Ramos (cell line): ENCODE measurements at regions not wholly inside any gene's neighbourhood (a gene's known extent, or its start where the extent isn't known, plus 50 kb on each side); places are given as distances from the start of the nearest gene placed in this dataset.
"Not testable (repeated sequence)": the region's sequence is repeated elsewhere in the genome, so short reads cannot be mapped to it uniquely, and the experiment has no call there.

Experiments
- in situ Hi-C: fragments of 300-500 bp; cut with MboI; formaldehyde crosslinking; loops from one replicate; pipeline ENCODE4 v1.14.3; 2022; ENCODE audit warnings: low sequenced_read_pairs; ENCODE audit not compliant: unreplicated experiment

DNA sequence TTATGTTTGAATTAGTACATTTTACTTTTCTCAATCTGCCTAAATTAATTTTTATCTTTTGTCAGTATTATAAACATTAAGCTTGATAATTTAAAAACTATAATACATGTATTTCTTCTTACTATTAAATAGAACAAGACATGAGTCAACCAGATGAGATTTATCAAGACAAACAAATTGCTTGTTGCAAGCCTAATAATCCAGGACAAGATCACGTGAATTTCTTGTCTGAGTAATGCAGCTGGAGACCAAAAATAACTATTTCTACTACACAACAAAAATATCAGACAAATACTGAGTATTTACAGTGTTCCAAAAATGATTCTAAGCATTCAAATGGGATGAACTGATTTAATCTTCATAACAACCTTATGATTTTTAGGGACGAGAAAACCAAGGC lies 339.1 kb upstream of the PRR16 start:
- in situ Hi-C loops, result no loop called here

GRCh38 chr5:120132347-120132746 lies 331.8 kb upstream of the PRR16 start:
- in situ Hi-C loops, result not testable (repeated sequence)

DNA sequence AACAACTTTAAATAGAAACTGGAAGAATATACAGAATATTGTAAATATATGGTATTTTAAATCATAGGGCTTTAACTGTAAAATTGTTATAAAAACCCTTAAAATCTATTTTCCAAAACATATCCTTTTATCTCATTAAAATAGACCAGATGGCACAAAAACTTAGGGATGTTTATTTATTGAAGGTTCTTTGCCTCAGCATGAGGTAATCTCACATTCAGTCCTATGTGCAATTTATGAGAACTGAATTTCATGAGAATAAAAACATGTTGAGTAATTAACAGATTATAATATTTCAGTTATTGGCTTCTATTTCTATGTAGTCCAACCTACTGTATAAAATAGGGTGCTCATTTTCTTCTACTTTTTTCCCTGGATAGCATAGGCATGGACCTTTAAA lies 329.2 kb upstream of the PRR16 start:
- in situ Hi-C loops, result no loop called here

DNA sequence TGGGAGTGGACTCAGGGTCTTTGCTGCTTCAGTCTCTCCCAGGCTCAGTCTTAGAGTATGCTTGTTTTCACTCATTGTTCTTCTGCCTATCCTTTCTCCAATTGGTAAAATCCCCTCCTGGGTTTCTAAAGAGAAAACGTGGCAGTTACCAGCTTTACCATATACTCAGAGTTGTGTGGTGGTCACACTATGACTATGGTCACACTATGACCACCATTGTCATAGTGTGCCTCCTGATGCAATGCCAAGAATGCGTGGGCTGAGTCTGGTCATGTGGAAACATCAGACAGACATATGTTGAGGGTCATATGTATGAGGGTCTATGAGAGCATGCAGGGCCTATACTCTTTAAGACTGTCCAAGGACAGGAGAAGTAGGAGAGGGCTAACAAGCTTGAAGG lies 326.5 kb upstream of the PRR16 start:
- in situ Hi-C loops, result no loop called here

- in situ Hi-C loops, result no loop called here
These were observed 325.1 kb upstream of the PRR16 start for GRCh38 chr5:120139039-120139438.

GRCh38 chr5:120140501-120140900 lies 323.6 kb upstream of the PRR16 start:
- in situ Hi-C loops, result no loop called here

DNA sequence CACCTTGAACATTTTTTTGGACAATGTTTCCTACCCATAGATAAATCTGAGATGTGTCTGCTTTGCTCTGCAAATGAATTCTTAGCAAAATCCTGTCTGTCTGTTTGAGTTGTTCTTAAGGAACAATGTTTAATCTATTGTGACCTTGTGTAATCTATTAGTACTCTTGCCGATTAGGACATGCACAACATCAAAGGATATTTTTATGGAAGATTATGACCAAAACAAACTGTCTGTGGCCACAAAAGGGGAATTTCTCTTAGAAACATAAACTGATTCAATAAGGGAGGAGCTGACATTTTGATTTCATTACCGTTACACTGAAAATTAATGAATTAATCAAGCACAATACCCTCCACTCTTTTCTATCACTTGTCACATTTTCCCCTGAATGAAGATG lies 323.0 kb upstream of the PRR16 start:
- in situ Hi-C loops, result no loop called here

DNA sequence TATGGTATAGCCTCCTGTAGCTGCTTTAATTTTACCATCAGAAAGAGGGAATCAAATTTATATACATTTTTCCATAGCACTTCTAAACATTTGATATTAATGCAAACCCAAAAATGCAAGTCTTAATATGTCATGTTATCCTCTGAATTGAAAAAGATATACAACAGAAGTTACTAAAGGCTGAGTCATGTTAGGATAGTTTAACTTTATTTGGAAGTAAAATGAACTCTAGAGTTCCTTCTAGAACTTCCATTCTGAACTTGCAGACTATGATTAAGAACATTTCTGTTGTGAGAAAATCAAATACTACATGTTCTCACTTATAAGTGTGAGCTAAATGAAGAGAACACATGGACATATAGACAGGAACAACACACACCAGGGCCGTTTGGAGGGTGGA lies 317.3 kb upstream of the PRR16 start:
- in situ Hi-C loops, result no loop called here

DNA sequence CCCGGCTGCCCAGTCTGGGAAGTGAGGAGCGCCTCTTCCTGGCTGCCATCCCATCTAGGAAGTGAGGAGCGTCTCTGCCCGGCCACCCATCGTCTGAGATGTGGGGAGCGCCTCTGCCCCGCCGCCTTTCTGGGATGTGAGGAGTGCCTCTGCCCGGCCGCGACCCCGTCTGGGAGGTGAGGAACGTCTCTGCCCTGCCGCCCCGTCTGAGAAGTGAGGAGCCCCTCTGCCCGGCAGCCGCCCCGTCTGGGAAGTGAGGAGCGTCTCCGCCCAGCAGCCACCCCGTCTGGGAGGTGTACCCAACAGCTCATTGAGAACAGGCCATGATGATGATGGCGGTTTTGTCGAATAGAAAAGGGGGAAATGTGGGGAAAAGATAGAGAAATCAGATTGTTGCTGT lies 316.2 kb upstream of the PRR16 start:
- in situ Hi-C loops, result not testable (repeated sequence)

DNA sequence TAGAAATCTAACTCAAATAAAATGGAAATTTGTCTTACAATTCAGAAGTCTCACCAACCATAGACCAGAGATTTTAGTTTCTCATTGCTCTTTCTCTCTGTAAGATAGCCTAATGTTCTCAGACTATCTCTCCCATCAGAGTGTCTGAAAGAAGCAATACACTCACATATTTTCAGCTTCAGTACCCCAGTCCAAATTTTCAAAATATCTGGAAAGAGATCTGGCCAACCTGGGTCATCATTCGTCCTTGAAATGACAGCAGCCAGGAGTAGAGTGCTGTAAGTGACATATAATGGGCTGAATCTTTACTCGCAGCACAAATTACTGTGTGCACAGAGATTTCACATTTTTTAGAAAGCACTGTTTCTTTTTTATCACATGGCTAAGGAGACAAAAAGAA lies 313.3 kb upstream of the PRR16 start:
- in situ Hi-C loops, result no loop called here

DNA sequence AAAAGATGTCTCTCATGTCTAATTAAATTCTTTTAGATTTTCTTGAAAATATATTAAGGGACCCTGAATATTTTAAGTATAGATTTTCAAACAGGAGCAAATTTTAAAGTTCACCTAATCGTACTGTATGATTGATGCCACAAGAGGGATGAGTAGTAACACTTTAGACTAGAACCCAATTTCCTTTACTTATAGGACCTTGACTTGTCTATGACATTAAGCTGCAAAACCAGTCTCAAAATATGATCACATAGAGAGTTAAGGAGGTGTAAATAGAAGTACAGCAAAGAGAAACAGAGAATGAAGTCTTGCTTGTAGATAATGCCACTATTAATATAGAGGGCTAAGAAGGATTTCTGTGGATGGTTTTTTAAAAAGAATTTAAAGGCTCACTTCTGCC lies 312.9 kb upstream of the PRR16 start:
- in situ Hi-C loops, result no loop called here

GRCh38 chr5:120151825-120152224 lies 312.3 kb upstream of the PRR16 start:
- in situ Hi-C loops, result no loop called here

DNA sequence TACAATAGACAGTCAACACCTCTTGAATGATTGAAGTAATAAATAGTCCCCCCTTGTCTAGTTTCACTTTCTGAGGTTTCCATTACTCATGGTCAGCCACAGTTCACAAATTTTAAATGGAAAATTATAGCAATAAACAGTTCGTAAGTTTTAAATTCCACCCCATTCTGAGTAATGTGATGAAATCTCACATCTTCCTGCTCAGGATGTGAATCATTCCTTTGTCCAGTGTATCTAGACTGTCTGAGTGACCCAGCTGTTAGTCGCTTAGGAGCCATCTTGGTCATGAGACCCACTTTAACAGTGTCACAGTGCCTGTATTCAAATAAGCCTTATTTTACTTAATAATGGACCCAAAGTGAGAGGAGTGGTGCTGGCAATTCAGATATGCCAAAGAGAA lies 311.6 kb upstream of the PRR16 start:
- in situ Hi-C loops, result no loop called here

GRCh38 chr5:120152931-120153330 lies 311.2 kb upstream of the PRR16 start:
- in situ Hi-C loops, result no loop called here

DNA sequence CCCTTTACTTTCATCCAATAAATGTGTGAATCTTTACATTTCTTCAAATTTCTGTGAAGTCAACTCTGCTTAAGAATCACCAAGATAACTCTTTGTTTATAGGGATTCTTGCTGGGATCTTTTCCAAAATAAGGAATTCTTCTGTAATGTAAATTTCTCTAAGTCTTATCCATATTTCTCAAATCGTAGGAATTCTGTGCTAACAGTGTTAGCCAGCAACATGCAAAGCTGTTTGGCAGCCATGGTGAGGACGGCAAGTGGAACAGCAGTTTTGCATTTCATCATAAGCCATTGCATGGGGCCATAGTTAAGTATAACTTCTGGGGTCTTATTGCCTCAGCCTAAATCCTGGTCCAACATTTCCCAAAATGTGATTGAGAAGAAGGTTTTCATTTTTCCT lies 310.5 kb upstream of the PRR16 start:
- in situ Hi-C loops, result no loop called here

DNA sequence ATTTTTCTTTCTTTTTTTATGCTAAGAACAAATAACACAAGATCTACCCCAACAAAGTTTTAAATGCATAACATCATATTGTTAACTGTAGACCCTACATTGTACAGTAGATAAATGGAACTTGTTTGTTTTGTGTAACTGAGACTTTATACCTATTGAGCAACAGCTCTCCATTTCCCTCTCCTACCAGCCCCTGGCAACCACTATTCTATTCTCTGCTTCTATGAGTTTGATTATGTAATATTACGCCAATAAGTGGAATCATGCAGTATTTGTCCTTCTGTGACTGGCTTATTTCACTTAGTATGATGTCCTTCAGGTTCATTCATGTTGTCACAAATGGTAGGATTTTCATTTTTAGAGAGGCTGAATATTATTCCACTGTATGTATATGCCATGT lies 308.2 kb upstream of the PRR16 start:
- in situ Hi-C loops, result no loop called here

DNA sequence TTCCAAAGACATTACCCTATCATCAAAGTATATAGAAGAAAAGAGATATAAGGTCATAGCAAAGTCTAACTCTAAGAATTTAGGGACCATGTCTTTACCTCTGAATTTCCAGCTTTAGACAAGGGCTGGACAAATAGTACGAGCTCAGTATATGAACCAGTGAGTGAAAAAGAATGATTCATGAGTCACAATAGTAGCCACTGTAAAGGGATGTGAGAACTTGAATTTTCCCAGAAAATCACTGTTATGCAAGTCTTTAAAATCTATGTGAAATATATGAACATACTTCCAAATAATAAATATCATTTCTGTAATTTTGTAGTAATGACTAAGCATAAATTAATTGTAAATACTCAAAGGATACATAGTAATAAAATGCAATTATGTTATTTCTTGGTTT lies 305.9 kb upstream of the PRR16 start:
- in situ Hi-C loops, result no loop called here

GRCh38 chr5:120159155-120159554 lies 304.9 kb upstream of the PRR16 start:
- in situ Hi-C loops, result no loop called here

DNA sequence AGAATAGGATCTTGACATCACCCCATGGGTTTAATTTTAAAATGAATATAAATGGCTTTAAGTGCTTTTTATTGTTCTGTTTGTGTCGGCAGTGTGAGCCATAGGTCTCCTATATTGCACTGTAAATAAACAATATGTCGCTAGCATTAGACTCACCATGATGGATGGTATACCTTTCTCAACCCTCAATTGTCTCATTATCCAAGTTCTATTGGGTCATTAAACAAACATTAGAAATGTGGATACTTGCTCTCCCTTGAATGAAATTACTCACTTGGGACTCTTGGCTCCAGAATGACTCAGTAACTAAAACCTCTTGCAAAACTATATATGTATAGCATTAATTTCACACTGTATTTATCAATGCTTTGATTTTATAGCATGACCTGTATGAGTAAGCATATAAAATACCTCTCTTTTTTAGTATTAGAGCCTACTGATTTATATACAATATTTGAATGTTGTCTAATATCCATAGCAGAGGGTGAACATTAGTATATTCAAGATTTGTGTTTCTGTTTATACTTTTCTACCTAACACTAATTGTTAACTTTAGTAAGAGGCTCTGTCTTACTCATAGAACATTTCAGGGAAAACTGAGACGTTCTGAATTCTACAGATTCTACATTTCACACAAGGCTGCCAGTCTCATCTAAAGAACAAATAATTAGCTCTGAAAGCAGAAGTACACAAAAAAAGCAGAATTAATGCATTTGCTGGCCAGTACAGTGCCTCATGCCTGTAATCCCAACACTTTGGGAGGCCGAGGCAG lies 303.8 kb upstream of the PRR16 start:
- in situ Hi-C loops, result no loop called here

DNA sequence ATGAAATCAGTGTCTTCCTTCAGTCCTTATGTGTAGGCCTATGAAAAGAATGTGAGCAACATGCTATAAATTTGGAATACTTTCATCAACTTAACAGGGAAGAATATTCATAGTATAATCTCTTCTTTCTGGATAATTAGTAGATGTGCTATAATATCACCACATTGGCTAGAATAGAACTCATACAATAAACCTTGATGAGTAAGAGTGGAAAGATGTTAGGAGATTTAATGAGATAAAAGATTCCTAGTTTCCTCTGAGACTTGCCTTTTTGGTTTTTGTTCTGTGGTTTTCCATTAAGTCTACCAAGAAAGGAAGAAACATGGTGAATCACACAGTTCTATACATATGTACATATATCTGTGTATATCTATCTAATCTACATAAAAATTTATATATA lies 301.8 kb upstream of the PRR16 start:
- in situ Hi-C loops, result no loop called here

- in situ Hi-C loops, result no loop called here
These were observed 300.1 kb upstream of the PRR16 start for GRCh38 chr5:120164037-120164436.

DNA sequence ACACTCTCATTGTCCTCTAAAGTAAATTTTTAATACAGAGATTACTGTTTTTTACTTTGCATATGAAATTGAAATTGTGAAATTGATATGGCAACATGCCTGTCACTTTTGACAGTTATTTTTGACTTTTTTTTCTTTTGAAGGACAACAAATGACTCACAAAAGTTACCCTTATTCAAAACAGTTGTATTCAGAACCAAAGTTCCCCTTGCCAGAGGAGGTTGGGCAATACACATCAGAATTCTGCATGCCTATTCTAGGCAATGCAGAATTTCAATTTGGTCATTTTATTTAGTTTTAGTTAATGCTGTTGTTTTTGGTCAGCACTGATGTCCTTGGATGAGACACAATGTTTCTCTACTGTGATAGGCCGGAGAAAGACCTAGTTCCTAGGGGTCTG lies 299.1 kb upstream of the PRR16 start:
- in situ Hi-C loops, result no loop called here

DNA sequence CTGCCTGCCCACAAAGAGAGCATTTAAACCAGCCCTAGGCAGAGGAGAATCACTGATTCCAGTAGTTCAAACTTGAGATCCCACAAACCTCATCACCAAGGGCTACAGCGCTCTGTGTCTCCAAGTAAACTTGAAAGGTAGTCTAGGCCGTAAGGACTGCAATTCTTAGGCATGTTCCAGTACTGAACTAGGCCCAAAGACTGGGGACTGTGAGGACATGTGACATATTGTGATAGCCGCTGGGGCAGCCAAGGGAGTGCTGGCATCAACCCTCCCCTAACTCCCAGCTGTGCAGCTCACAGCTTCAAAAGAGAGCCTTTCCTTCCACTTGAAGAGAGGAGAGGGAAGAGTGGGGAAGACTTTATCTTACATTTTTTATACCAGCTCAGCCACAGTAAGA lies 291.0 kb upstream of the PRR16 start:
- in situ Hi-C loops, result no loop called here
